GM23248 (cell line): ENCODE measurements at regions not wholly inside any gene's neighbourhood (a gene's known extent, or its start where the extent isn't known, plus 50 kb on each side); places are given as distances from the start of the nearest gene placed in this dataset.

ENCODE experiments used
- EZH2 ChIP-seq: fragments of 200-600 bp; sonication (generic); IDR thresholded peaks from 2 replicates; pipeline ENCODE4 v1.6.1; 2018; ENCODE audit warnings: antibody characterized with exemption, mild to moderate bottlenecking; ENCODE audit not compliant: insufficient read depth, poor library complexity, severe bottlenecking
- EZH2phosphoT487 ChIP-seq: fragments of 200-600 bp; sonication (generic); IDR thresholded peaks from 2 replicates; pipeline ENCODE4 v1.6.1; 2018; ENCODE audit warnings: antibody characterized with exemption, moderate library complexity, mild to moderate bottlenecking, low read depth; ENCODE audit not compliant: insufficient read depth

DNA sequence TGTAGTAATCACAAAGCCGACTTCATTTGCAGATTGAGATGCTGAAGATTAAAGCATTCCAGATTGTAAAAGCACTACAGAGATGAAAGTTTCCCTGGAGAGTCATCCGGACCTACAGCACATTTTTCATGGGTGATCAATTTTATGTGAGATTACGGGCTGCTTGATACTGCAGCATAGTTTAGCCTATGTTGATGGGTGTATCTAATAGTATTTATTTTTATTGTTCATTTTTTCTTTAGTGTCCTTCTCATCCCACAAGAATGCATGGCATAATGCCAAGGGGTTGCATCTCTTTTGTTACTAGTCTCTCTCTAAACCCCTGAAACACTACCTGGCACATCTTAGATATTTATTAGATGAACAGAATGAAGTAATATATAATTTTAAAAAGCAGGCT, 240.4 kb downstream of the MBD2 start:
- TF ChIP-seq EZH2 (no peak), EZH2phosphoT487 (no peak)
